ENCODE measurements at regions not wholly inside any gene's neighbourhood (a gene's known extent, or its start where the extent isn't known, plus 50 kb on each side); places are given as distances from the start of the nearest gene placed in this dataset.
"Not testable (repeated sequence)": the region's sequence is repeated elsewhere in the genome, so short reads cannot be mapped to it uniquely, and the experiment has no call there.

GRCh38 chr17:83159204-83160049 is 80.0 kb downstream of the METRNL start:
- DNase-seq (ENCODE audit: low read depth), result no peak

- no peak for DNase-seq (ENCODE audit: low read depth)
Measured at GRCh38 chr17:83160443-83161297, 81.3 kb downstream of the METRNL start.

- no peak for DNase-seq (ENCODE audit: low read depth)
Measured at GRCh38 chr17:83161298-83162034, 82.1 kb downstream of the METRNL start.

GRCh38 chr17:83162035-83162745 is 82.8 kb downstream of the METRNL start:
- DNase-seq (ENCODE audit: low read depth), result no peak

- no peak for DNase-seq (ENCODE audit: low read depth)
Measured at GRCh38 chr17:83164490-83164889, 85.1 kb downstream of the METRNL start.

GRCh38 chr17:83170571-83171260 is 91.3 kb downstream of the METRNL start:
- no peak for DNase-seq (ENCODE audit: low read depth)

GRCh38 chr17:83171661-83172060 is 92.3 kb downstream of the METRNL start:
- DNase-seq (ENCODE audit: low read depth), result no peak

GRCh38 chr17:83172099-83172498 is 92.7 kb downstream of the METRNL start:
- not testable (repeated sequence) for DNase-seq (ENCODE audit: low read depth)

GRCh38 chr17:83172646-83173045 is 93.2 kb downstream of the METRNL start:
- not testable (repeated sequence) for DNase-seq (ENCODE audit: low read depth)

GRCh38 chr17:83173180-83173913 is 93.9 kb downstream of the METRNL start:
- not testable (repeated sequence) for DNase-seq (ENCODE audit: low read depth)

GRCh38 chr17:83173914-83174361 is 94.5 kb downstream of the METRNL start:
- DNase-seq (ENCODE audit: low read depth), result no peak

- no peak for DNase-seq (ENCODE audit: low read depth)
Measured at GRCh38 chr17:83174362-83175118, 95.1 kb downstream of the METRNL start.

GRCh38 chr17:83175119-83175821 is 95.9 kb downstream of the METRNL start:
- no peak for DNase-seq (ENCODE audit: low read depth)

- no peak for DNase-seq (ENCODE audit: low read depth)
Measured at GRCh38 chr17:83175822-83176622, 96.6 kb downstream of the METRNL start.

- DNase-seq (ENCODE audit: low read depth), result no peak
Measured at GRCh38 chr17:83176623-83177583, 97.5 kb downstream of the METRNL start.

- no peak for DNase-seq (ENCODE audit: low read depth)
Measured at GRCh38 chr17:83177611-83178532, 98.5 kb downstream of the METRNL start.

Data from stimulated activated CD8-positive, alpha-beta memory T cell treated with anti-CD3 and anti-CD28 coated beads, Interleukin-7, amount 100 ng/mL, for 24 hours (primary cell).